ENCODE measurements at regions not wholly inside any gene's neighbourhood (a gene's known extent, or its start where the extent isn't known, plus 50 kb on each side); places are given as distances from the start of the nearest gene placed in this dataset. TPM values are rescaled to one million over a fixed set of nuclear protein-coding genes. Genes with fewer than 3 reads are reported as not detected.

DNA sequence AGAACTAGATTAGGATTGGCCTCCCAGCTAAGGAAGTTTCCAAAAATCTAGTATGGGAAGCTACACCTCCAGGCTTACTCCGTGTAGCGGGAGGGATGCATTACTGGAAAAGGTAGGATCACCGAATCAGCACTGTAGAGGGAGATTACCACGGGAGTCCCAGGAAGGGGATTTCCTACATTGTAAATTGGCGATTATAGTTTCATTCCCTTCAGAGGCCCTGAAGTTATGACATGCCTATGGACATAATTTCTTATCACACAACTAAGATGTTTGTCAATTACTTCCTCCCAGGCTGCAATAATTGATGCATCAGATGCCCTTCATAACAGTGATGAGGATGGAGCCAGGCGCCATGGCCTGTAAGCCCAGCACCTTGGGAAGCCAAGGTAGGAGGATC, 71.2 kb upstream of the NR4A3 start:
- TF ChIP-seq, protein P1, sequence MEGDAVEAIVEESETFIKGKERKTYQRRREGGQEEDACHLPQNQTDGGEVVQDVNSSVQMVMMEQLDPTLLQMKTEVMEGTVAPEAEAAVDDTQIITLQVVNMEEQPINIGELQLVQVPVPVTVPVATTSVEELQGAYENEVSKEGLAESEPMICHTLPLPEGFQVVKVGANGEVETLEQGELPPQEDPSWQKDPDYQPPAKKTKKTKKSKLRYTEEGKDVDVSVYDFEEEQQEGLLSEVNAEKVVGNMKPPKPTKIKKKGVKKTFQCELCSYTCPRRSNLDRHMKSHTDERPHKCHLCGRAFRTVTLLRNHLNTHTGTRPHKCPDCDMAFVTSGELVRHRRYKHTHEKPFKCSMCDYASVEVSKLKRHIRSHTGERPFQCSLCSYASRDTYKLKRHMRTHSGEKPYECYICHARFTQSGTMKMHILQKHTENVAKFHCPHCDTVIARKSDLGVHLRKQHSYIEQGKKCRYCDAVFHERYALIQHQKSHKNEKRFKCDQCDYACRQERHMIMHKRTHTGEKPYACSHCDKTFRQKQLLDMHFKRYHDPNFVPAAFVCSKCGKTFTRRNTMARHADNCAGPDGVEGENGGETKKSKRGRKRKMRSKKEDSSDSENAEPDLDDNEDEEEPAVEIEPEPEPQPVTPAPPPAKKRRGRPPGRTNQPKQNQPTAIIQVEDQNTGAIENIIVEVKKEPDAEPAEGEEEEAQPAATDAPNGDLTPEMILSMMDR (IDR thresholded peaks at IDR 0.05; ENCODE audit: insufficient read depth, low read length) = no peak
- H3K4me3 ChIP-seq (ENCODE audit: low read depth, low read length) = no peak overlapping the region
- DNase-seq (ENCODE audit: low read depth) = no peak

DNA sequence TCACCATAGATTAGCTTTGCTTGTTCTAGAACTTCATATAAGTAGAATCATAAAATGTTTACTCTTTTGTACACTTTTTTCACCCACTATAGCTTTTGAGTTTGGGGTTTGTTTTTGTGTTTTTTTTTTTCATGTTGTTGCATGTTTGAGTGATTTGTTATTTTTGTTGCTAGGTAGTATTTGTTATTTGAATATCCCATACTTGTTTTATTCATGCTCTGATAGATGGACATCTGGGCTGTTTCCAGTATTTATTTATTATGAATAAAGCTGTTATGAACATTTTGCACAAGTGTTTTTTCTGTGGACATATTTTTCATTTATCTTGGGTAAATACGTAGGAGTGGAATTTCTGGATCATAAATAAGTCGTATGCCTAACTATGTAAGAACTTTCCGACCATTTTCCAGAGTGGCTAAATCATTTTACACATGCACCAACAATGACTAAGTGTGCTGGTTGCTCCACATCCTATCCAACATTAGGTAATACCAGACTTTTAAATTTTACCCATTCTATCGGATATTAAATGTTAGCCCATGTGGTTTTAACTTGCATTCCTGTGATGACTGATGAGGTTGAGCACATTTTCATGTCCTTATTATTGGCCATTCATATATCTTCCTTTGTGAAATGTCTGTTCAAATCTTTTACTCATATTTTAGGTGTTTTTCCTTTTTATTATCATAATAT, 69.1 kb upstream of the NR4A3 start:
- H3K4me3 ChIP-seq (ENCODE audit: low read depth, low read length) = no peak overlapping the region
- peak; percentile 45 for DNase-seq (ENCODE audit: low read depth)
- TF ChIP-seq, protein P1 (IDR thresholded peaks at IDR 0.05; ENCODE audit: insufficient read depth, low read length) = no peak

DNA sequence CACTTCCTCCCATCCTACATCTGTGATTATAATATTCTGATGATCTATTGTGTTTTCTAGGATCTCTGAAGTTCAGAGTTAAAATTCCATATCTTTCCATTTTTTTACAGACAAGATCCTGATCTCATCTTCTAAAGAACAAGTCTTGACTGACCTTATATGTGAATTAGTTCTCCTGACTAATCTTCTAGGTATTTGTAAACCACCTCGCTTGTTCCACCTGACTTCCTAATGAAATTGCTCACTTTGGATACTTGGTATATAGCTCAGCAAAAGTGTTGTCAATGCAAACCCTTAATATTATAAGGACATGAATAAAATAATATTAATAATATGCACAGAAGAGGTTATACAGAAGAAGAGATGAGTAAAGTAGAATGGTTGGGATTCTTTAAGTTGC, 68.2 kb upstream of the NR4A3 start:
- TF ChIP-seq, protein P1 (IDR thresholded peaks at IDR 0.05; ENCODE audit: insufficient read depth, low read length) = no peak
- no peak for DNase-seq (ENCODE audit: low read depth)
- no peak overlapping the region for H3K4me3 ChIP-seq (ENCODE audit: low read depth, low read length)

DNA sequence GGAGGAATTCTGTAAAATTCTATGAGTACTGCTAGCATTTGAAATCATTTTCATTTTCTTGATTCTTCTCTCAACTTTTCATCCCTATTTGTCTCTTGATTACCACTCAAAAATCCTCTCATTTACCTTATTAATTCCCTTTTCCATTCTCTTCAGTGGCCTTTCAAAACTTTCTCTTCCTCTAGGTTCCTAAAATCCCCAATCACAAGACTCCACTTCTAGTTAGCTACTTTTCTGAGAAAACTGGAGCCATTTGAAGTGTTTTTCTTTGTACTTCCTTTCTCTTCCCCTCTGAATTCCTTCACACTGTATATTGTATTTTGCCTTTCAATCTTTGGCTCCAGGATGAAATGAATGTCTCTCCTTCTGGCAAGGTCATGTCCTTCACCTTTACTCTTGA, 61.3 kb upstream of the NR4A3 start:
- no peak for DNase-seq (ENCODE audit: low read depth)
- TF ChIP-seq, protein P1 (IDR thresholded peaks at IDR 0.05; ENCODE audit: insufficient read depth, low read length) = no peak
- H3K4me3 ChIP-seq (ENCODE audit: low read depth, low read length) = no peak overlapping the region

DNA sequence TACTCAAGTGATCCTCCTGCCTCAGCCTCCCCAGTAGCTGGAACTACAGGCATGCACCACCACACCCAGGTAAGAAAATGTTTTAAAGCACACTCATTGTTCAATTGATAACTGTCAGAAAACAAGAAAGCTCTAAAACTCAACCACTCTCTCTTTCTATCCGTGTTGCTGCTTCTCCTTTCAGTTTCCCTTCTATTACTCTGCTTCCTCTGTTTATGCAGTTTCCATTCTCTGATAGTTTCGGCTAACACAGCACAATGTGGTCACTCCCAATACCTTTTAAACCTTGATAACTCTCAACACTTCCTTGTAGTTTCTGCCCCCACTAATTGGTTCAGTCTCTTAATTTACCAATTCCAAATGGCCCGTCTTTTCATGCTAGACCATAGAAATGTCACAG, 59.2 kb upstream of the NR4A3 start:
- TF ChIP-seq, protein P1 (IDR thresholded peaks at IDR 0.05; ENCODE audit: insufficient read depth, low read length) = no peak
- no peak for DNase-seq (ENCODE audit: low read depth)
- no peak overlapping the region for H3K4me3 ChIP-seq (ENCODE audit: low read depth, low read length)

Small RNA genes in the stretch of these regions (small RNA-seq; reads per million reads assigned to genes)
- not detected for gene AL137067.1
- not detected for gene AL137067.2
